ENCODE measurements at regions not wholly inside any gene's neighbourhood (a gene's known extent, or its start where the extent isn't known, plus 50 kb on each side); places are given as distances from the start of the nearest gene placed in this dataset.

GRCh38 chr18:41464278-41464677, 490.8 kb upstream of the PIK3C3 start:
- DNase-seq (ENCODE audit: low spot score): no peak

GRCh38 chr18:41462946-41463345, 492.1 kb upstream of the PIK3C3 start:
- peak; percentile 55 for DNase-seq (ENCODE audit: low spot score)

GRCh38 chr18:41461114-41461513, 493.9 kb upstream of the PIK3C3 start:
- peak; percentile 65 for DNase-seq (ENCODE audit: low spot score)

- no peak for DNase-seq (ENCODE audit: low spot score)
These were observed 495.4 kb upstream of the PIK3C3 start for GRCh38 chr18:41459656-41460055.

- no peak for DNase-seq (ENCODE audit: low spot score)
These were observed 496.7 kb upstream of the PIK3C3 start for GRCh38 chr18:41458376-41458775.

- DNase-seq (ENCODE audit: low spot score): no peak
These were observed 497.2 kb upstream of the PIK3C3 start for GRCh38 chr18:41457765-41458326.

- DNase-seq (ENCODE audit: low spot score): no peak
These were observed 498.2 kb upstream of the PIK3C3 start for GRCh38 chr18:41456831-41457230.

- DNase-seq (ENCODE audit: low spot score): no peak
These were observed 505.4 kb upstream of the PIK3C3 start for GRCh38 chr18:41449612-41450011.

GRCh38 chr18:41444943-41445342, 510.1 kb upstream of the PIK3C3 start:
- DNase-seq (ENCODE audit: low spot score): no peak

- peak; percentile 61 for DNase-seq (ENCODE audit: low spot score)
These were observed 518.3 kb upstream of the PIK3C3 start for GRCh38 chr18:41436772-41437171.

- no peak for DNase-seq (ENCODE audit: low spot score)
These were observed 536.4 kb upstream of the PIK3C3 start for GRCh38 chr18:41418598-41418997.

GRCh38 chr18:41416044-41416443, 539.0 kb upstream of the PIK3C3 start:
- no peak for DNase-seq (ENCODE audit: low spot score)

GRCh38 chr18:41410006-41410405, 545.0 kb upstream of the PIK3C3 start:
- DNase-seq (ENCODE audit: low spot score): peak; percentile 81

GRCh38 chr18:41406834-41407233, 548.2 kb upstream of the PIK3C3 start:
- no peak for DNase-seq (ENCODE audit: low spot score)

GRCh38 chr18:41396861-41397260, 558.2 kb upstream of the PIK3C3 start:
- no peak for DNase-seq (ENCODE audit: low spot score)

GRCh38 chr18:41396211-41396610, 558.8 kb upstream of the PIK3C3 start:
- DNase-seq (ENCODE audit: low spot score): no peak

GRCh38 chr18:41395695-41396094, 559.3 kb upstream of the PIK3C3 start:
- peak; percentile 58 for DNase-seq (ENCODE audit: low spot score)

GRCh38 chr18:41391616-41392595, 563.1 kb upstream of the PIK3C3 start:
- DNase-seq (ENCODE audit: low spot score): peak; percentile 68

GRCh38 chr18:41390309-41390708, 564.7 kb upstream of the PIK3C3 start:
- DNase-seq (ENCODE audit: low spot score): no peak

GRCh38 chr18:41378598-41378997, 576.4 kb upstream of the PIK3C3 start:
- peak; percentile 66 for DNase-seq (ENCODE audit: low spot score)

GRCh38 chr18:41373612-41374011, 581.4 kb upstream of the PIK3C3 start:
- DNase-seq (ENCODE audit: low spot score): no peak

- peak; percentile 56 for DNase-seq (ENCODE audit: low spot score)
These were observed 582.9 kb upstream of the PIK3C3 start for GRCh38 chr18:41372046-41372665.
